ENCODE measurements at regions not wholly inside any gene's neighbourhood (a gene's known extent, or its start where the extent isn't known, plus 50 kb on each side); places are given as distances from the start of the nearest gene placed in this dataset.
"Not testable (repeated sequence)": the region's sequence is repeated elsewhere in the genome, so short reads cannot be mapped to it uniquely, and the experiment has no call there.

GRCh38 chr2:8346706-8347430, 335.0 kb upstream of the ID2 start:
- no peak for DNase-seq (ENCODE audit: low read depth)
- H3K4me3 ChIP-seq (ENCODE audit: low read depth, low read length), result no peak overlapping the region
- no peak for TF ChIP-seq CTCF (conservative IDR thresholded peaks at IDR 0.05; ENCODE audit: low read depth, low read length)

GRCh38 chr2:8348911-8349310, 332.9 kb upstream of the ID2 start:
- not testable (repeated sequence) for DNase-seq (ENCODE audit: low read depth); H3K4me3 ChIP-seq (ENCODE audit: low read depth, low read length)

GRCh38 chr2:8352296-8352695, 329.6 kb upstream of the ID2 start:
- no peak overlapping the region for H3K4me3 ChIP-seq (ENCODE audit: low read depth, low read length)
- no peak for TF ChIP-seq CTCF (conservative IDR thresholded peaks at IDR 0.05; ENCODE audit: low read depth, low read length)
- no peak for DNase-seq (ENCODE audit: low read depth)

GRCh38 chr2:8352989-8353388, 328.9 kb upstream of the ID2 start:
- no peak overlapping the region for H3K4me3 ChIP-seq (ENCODE audit: low read depth, low read length)
- no peak for DNase-seq (ENCODE audit: low read depth)
- no peak for TF ChIP-seq CTCF (conservative IDR thresholded peaks at IDR 0.05; ENCODE audit: low read depth, low read length)

DNA sequence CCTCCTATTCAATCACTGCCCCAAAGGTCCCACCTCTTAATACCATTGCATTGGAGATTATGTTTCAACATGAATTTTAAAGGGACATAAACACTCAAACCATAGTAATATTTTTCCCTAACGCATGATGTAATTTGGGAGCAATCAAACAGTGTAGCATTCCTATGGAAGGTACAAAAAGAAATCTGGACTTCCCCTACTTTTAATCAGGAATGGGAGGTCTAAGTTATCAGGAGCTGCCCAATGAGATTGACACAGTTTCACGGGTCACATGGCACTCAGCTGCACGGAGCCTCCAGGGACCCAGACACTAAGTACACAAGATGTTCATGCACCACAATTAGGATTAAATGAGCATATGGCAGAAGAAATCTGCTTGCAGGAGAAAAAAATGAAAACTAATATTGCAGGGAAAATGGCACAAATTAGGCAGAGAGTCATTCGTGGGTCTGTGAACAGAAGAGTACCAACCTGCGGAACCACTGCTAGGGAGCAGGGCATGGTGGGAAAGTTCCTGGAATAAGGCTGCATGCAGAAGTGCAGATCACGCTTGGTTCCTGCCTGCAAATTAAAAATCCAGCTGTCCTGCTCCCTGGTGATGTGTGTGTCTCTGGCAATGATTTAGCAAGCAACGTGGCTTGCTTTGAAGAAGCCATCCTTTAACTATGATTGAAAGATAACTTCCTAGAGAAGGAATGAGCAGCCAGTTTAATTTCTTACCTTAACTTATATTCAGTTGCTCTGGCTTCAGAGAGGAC, 326.6 kb upstream of the ID2 start:
- H3K4me3 ChIP-seq (ENCODE audit: low read depth, low read length), result no peak overlapping the region
- DNase-seq (ENCODE audit: low read depth), result no peak
- no peak for TF ChIP-seq CTCF (conservative IDR thresholded peaks at IDR 0.05; ENCODE audit: low read depth, low read length)

GRCh38 chr2:8357738-8358518, 323.9 kb upstream of the ID2 start:
- TF ChIP-seq CTCF (conservative IDR thresholded peaks at IDR 0.05; ENCODE audit: low read depth, low read length), result no peak

DNA sequence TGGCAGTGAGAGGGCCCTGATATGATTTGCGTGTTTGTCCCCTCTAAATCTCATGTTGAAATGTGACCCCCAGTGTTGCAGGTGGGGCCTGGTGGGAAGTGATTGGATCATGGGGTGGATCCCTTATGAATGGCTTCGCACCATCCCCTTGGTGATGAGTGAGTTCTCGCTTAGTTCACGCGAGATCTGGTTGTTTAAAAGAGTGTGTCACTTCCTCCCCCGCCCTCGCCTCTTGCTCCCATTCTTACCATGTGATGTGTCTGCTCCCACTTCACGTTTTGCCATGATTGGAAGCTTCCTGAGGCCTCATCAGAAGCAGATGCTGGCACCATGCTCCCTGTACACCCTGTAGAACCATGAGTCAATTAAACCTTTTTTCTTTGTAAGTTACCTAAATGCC, 319.9 kb upstream of the ID2 start:
- TF ChIP-seq CTCF (conservative IDR thresholded peaks at IDR 0.05; ENCODE audit: low read depth, low read length), result no peak
- no peak for DNase-seq (ENCODE audit: low read depth)

More at GRCh38 chr2:8357738-8358518, 323.9 kb upstream of the ID2 start:
- no peak overlapping the region for H3K4me3 ChIP-seq (ENCODE audit: low read depth, low read length)
- DNase-seq (ENCODE audit: low read depth), result no peak

More for the DNA sequence above, 319.9 kb upstream of the ID2 start:
- H3K4me3 ChIP-seq (ENCODE audit: low read depth, low read length), result no peak overlapping the region

Data from epithelial cell of proximal tubule (primary cell).